C4-2B (cell line): ENCODE measurements at regions not wholly inside any gene's neighbourhood (a gene's known extent, or its start where the extent isn't known, plus 50 kb on each side); places are given as distances from the start of the nearest gene placed in this dataset.

Source experiments
- ZFX ChIP-seq: fragments of 450-650 bp; IDR thresholded peaks from 2 replicates; pipeline ENCODE4 v1.6.1; 2017
- TF ChIP-seq, protein P1 (sequence below): fragments of 450-650 bp; conservative IDR thresholded peaks from 2 replicates; pipeline ENCODE4 v1.5.1; 2017; ENCODE audit warnings: mild to moderate bottlenecking

DNA sequence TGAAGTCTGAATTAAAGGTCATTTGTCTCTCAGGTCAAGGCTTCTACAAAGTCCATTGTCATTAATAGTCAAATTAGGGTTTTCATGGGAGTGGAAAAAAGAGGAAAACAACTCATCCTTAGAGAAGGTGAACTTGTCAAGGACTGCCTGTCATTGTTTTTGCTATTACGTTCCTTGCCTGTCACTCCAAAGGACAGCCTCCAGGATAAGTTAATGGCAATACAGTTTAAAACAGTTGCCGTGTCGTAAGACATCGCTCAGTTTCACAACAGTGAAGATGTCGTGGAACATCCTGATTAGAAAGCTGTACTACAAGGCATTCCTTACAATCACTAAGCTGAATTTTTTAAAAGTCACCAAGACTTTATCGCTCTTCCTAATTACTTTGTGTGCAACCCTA, 466.8 kb upstream of the SMIM31 start:
- TF ChIP-seq, protein P1, sequence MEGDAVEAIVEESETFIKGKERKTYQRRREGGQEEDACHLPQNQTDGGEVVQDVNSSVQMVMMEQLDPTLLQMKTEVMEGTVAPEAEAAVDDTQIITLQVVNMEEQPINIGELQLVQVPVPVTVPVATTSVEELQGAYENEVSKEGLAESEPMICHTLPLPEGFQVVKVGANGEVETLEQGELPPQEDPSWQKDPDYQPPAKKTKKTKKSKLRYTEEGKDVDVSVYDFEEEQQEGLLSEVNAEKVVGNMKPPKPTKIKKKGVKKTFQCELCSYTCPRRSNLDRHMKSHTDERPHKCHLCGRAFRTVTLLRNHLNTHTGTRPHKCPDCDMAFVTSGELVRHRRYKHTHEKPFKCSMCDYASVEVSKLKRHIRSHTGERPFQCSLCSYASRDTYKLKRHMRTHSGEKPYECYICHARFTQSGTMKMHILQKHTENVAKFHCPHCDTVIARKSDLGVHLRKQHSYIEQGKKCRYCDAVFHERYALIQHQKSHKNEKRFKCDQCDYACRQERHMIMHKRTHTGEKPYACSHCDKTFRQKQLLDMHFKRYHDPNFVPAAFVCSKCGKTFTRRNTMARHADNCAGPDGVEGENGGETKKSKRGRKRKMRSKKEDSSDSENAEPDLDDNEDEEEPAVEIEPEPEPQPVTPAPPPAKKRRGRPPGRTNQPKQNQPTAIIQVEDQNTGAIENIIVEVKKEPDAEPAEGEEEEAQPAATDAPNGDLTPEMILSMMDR: no peak
- TF ChIP-seq ZFX: no peak
